Keratinocyte (primary cell): ENCODE measurements at regions not wholly inside any gene's neighbourhood (a gene's known extent, or its start where the extent isn't known, plus 50 kb on each side); places are given as distances from the start of the nearest gene placed in this dataset.

Experiments used
- DNase-seq: peaks from one replicate; pipeline ENCODE4 v3.0.0-alpha.2; 2011; ENCODE audit warnings: low read depth, missing footprints, low spot score
- FAIRE-seq: peaks from 2 replicates; lab custom pipeline; 2011; peaks lifted over from hg19 to GRCh38; lab: Jason Lieb, UNC
- H2AFZ ChIP-seq: 2 replicates; pipeline ENCODE4 v1.6.0; 2012; ENCODE audit warnings: low read length, control low read depth, inconsistent platforms; ENCODE audit not compliant: control insufficient read depth
- H3K27ac ChIP-seq: 2 replicates; pipeline ENCODE4 v1.5.1; 2011; ENCODE audit warnings: low read length; ENCODE audit not compliant: control insufficient read depth, insufficient read depth
- H3K27me3 ChIP-seq: 3 replicates; pipeline ENCODE4 v1.6.0; 2011; ENCODE audit warnings: low read length; ENCODE audit not compliant: control insufficient read depth, insufficient read depth; ENCODE audit errors: extremely low read depth
- H3K36me3 ChIP-seq, 2 experiments: 2 replicates in 1 of 2; 3 replicates in 1 of 2; pipeline ENCODE4 v1.5.1; 2011; ENCODE audit warnings: low read length in 2 of 2, mild to moderate bottlenecking in 1 of 2; ENCODE audit not compliant: control insufficient read depth in 2 of 2, insufficient read depth in 2 of 2; ENCODE audit errors: extremely low read depth in 1 of 2
- H3K4me1 ChIP-seq: 3 replicates; pipeline ENCODE4 v1.5.1; 2011; ENCODE audit warnings: low read length; ENCODE audit not compliant: control insufficient read depth, insufficient read depth; ENCODE audit errors: extremely low read depth
- H3K4me2 ChIP-seq: 3 replicates; pipeline ENCODE4 v1.6.0; 2011; ENCODE audit warnings: low read depth, low read length; ENCODE audit not compliant: control insufficient read depth, insufficient read depth; ENCODE audit errors: extremely low read depth
- H3K4me3 ChIP-seq, 3 experiments: fragments of 200-600 bp in 1 of 3; sonication (generic) in 1 of 3; 2 replicates in 2 of 3; 3 replicates in 1 of 3; pipeline ENCODE4 v1.5.1; 2011 to 2016; ENCODE audit warnings: low read length in 3 of 3, mild to moderate bottlenecking in 3 of 3, control low read depth in 2 of 3, inconsistent platforms in 1 of 3, low read depth in 1 of 3, mixed read lengths in 1 of 3, mixed run types in 1 of 3, moderate library complexity in 1 of 3; ENCODE audit not compliant: control insufficient read depth in 2 of 3, insufficient read depth in 2 of 3; ENCODE audit errors: extremely low read depth in 1 of 3
- H3K79me2 ChIP-seq: 2 replicates; pipeline ENCODE4 v1.6.0; 2012; ENCODE audit warnings: low read length; ENCODE audit not compliant: control insufficient read depth, insufficient read depth
- H3K9ac ChIP-seq: 3 replicates; pipeline ENCODE4 v1.6.0; 2011; ENCODE audit warnings: low read length; ENCODE audit not compliant: control insufficient read depth, insufficient read depth; ENCODE audit errors: extremely low read depth
- H3K9me1 ChIP-seq: 3 replicates; pipeline ENCODE4 v1.6.0; 2011; ENCODE audit warnings: low read length; ENCODE audit not compliant: control insufficient read depth, insufficient read depth; ENCODE audit errors: extremely low read depth
- H3K9me3 ChIP-seq: 2 replicates; pipeline ENCODE4 v1.5.1; 2012; ENCODE audit warnings: low read depth, low read length; ENCODE audit not compliant: control insufficient read depth
- H4K20me1 ChIP-seq: 3 replicates; pipeline ENCODE4 v1.6.0; 2011; ENCODE audit warnings: low read length; ENCODE audit not compliant: control insufficient read depth, insufficient read depth; ENCODE audit errors: extremely low read depth
- EZH2 ChIP-seq: IDR thresholded peaks from one replicate; pipeline ENCODE4 v1.6.1; 2012; ENCODE audit warnings: inconsistent platforms, mild to moderate bottlenecking, low read length, moderate library complexity
- dilution Hi-C: fragments of 300-500 bp; cut with MboI; formaldehyde crosslinking; loops from one replicate; pipeline ENCODE4 v1.7.0; 2020; ENCODE audit warnings: low sequenced_read_pairs; ENCODE audit not compliant: extremely low pct_ligation_motif_present
- TF ChIP-seq, protein P1 (sequence below), 3 experiments: IDR thresholded peaks in 1 of 3; conservative IDR thresholded peaks in 1 of 3; optimal IDR thresholded peaks in 1 of 3; 2 replicates in 2 of 3; 3 replicates in 1 of 3; pipeline versions ENCODE3 to v1.5.1; 2011; ENCODE audit warnings: low read length in 3 of 3, mild to moderate bottlenecking in 3 of 3, moderate library complexity in 2 of 3, control low read depth in 1 of 3, inconsistent platforms in 1 of 3; ENCODE audit not compliant: insufficient read depth in 2 of 3; ENCODE audit errors: extremely low read depth in 1 of 3

DNA sequence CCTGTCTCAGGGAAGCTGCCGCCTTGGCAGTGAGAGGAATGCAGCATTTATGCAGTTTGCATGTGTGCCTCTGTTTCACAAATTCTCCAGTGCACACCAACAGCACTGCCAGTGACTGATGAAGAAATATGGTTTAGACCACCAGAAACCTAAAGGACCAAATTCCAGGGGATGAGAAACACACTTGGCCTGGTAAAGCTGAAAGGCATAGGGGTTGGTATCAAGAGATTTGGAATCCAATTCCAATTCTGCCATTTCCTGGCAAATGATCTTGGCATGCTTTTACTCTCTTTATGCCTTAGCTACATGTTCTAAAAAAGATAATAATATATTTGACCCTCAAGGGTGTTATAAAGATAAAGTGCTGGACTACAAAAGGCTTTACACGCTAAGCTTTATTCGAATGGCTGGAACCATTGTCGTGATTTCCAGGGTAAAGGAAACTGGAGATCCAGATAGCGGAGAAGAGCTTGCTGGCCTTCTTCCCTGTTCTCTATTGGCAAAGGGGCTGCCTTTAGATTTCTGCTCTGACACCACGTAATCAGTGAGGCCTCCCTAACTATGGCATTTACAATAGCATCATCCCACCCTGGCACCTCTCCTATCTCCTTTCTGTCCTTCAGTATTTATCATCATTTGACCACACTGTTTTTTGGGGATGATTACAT lies 359.8 kb upstream of the ASIC2 start:
- H3K79me2 ChIP-seq, result no peaks in the 10 kb centered on the region
- no peak overlapping the region for H2AFZ ChIP-seq
- no peak overlapping the region for H3K4me2 ChIP-seq
- no peak overlapping the region for H3K27ac ChIP-seq
- no peaks in the 10 kb centered on the region for H4K20me1 ChIP-seq
- no peak overlapping the region for H3K9ac ChIP-seq
- no peaks in the 10 kb centered on the region for H3K9me3 ChIP-seq
- no peaks in the 10 kb centered on the region for H3K36me3 ChIP-seq
- DNase-seq (no peak), FAIRE-seq (no peak)
- no peak overlapping the region for H3K4me3 ChIP-seq
- H3K9me1 ChIP-seq, result no peaks in the 10 kb centered on the region
- no peak for TF ChIP-seq EZH2
- TF ChIP-seq, protein P1, sequence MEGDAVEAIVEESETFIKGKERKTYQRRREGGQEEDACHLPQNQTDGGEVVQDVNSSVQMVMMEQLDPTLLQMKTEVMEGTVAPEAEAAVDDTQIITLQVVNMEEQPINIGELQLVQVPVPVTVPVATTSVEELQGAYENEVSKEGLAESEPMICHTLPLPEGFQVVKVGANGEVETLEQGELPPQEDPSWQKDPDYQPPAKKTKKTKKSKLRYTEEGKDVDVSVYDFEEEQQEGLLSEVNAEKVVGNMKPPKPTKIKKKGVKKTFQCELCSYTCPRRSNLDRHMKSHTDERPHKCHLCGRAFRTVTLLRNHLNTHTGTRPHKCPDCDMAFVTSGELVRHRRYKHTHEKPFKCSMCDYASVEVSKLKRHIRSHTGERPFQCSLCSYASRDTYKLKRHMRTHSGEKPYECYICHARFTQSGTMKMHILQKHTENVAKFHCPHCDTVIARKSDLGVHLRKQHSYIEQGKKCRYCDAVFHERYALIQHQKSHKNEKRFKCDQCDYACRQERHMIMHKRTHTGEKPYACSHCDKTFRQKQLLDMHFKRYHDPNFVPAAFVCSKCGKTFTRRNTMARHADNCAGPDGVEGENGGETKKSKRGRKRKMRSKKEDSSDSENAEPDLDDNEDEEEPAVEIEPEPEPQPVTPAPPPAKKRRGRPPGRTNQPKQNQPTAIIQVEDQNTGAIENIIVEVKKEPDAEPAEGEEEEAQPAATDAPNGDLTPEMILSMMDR (optimal IDR thresholded peaks at IDR 0.05 in 1 of 3, IDR thresholded peaks at IDR 0.05 in 1 of 3, conservative IDR thresholded peaks at IDR 0.05 in 1 of 3; ENCODE audit: extremely low read depth in 1 of 3, insufficient read depth in 2 of 3, low read length in 3 of 3), result no peak
- dilution Hi-C loops, result loop anchor here (25.0 kb wide), 1 partner anchor 91 kb away; no protein-coding TSS in a partner anchor
- no peaks in the 10 kb centered on the region for H3K27me3 ChIP-seq
- no peaks in the 10 kb centered on the region for H3K4me1 ChIP-seq

DNA sequence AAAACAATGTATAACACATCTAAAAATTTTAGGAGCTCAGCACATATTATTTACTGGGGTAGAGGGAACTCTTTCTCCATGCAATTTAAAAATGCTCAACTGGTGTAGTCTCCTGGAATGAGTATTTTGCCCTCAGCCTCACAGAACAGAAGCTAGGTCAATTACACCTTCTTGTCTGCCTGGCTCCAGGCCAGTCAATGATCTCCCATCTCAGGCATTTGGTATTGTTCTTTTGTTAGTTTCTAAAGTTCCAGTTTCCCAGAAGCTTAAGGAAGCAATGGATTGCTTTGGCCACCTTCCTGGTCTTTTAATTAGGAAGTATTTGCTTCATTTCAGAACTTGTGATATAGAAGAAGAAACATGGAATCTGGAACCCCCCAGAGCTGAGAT lies 360.3 kb upstream of the ASIC2 start:
- TF ChIP-seq EZH2, result no peak
- TF ChIP-seq, protein P1 (optimal IDR thresholded peaks at IDR 0.05 in 1 of 3, IDR thresholded peaks at IDR 0.05 in 1 of 3, conservative IDR thresholded peaks at IDR 0.05 in 1 of 3; ENCODE audit: extremely low read depth in 1 of 3, insufficient read depth in 2 of 3, low read length in 3 of 3), result no peak
- H3K4me3 ChIP-seq, result no peak overlapping the region
- dilution Hi-C loops, result loop anchor here (25.0 kb wide), 1 partner anchor 91 kb away; no protein-coding TSS in a partner anchor
- FAIRE-seq, result no peak
- H3K79me2 ChIP-seq, result no peaks in the 10 kb centered on the region
- no peak overlapping the region for H3K4me2 ChIP-seq
- H4K20me1 ChIP-seq, result no peaks in the 10 kb centered on the region
- no peak for DNase-seq
- H3K9me1 ChIP-seq, result no peaks in the 10 kb centered on the region
- H3K27ac ChIP-seq, result no peak overlapping the region
- no peak overlapping the region for H2AFZ ChIP-seq
- H3K27me3 ChIP-seq, result no peaks in the 10 kb centered on the region
- H3K9ac ChIP-seq, result no peak overlapping the region
- H3K36me3 ChIP-seq, result no peaks in the 10 kb centered on the region
- H3K9me3 ChIP-seq, result no peaks in the 10 kb centered on the region
- H3K4me1 ChIP-seq, result no peaks in the 10 kb centered on the region
